Transverse colon (tissue), 3 donors: ENCODE measurements at regions not wholly inside any gene's neighbourhood (a gene's known extent, or its start where the extent isn't known, plus 50 kb on each side); places are given as distances from the start of the nearest gene placed in this dataset.

Source experiments
- POLR2A ChIP-seq: fragments of 450-650 bp; IDR thresholded peaks from one replicate; pipeline ENCODE4 v1.6.1; 2016; ENCODE audit warnings: antibody characterized with exemption, mild to moderate bottlenecking, moderate library complexity
- TF ChIP-seq, protein P1 (sequence below), 5 experiments: fragments of 200-600 bp in 3 of 5; fragments of 450-650 bp in 2 of 5; sonication (generic) in 3 of 5; IDR thresholded peaks; 1 replicate in 2 of 5; 2 replicates in 3 of 5; pipeline ENCODE4 v1.5.1; 2016 to 2017; ENCODE audit warnings: antibody characterized with exemption in 5 of 5, inconsistent platforms in 3 of 5, mild to moderate bottlenecking in 2 of 5, moderate library complexity in 1 of 5

DNA sequence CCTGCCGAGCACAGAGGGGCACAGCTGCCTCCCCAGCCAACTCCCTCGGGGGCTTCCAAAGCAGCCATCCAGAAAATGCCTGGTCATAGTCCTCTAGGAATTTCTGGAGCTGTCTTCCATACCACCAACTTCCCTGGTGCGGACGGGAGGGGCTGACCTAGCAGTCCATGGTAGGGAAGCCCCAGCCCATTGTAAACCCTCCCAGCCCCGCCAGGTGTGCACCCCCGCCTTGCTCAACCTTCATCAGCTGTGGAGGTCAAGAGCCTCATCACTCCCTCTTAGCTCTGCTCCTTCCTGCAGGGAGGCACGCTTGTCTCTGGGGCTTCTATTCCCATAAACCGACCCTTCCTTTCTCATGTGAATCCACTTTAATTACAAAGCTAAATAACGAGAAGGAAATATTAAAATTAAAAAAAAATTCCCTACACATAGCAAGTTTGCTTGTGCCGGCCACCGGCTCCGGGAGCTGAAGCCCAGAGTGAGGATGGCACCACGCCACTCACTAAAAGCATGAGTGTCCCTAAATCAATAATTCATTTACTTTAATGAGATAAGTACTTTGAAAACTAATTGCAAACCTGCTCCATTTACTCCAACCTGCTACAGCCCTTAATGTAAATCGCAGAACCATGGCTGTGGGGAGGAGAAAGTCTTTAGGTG is 181.4 kb downstream of the ENGASE start:
- TF ChIP-seq, protein P1, sequence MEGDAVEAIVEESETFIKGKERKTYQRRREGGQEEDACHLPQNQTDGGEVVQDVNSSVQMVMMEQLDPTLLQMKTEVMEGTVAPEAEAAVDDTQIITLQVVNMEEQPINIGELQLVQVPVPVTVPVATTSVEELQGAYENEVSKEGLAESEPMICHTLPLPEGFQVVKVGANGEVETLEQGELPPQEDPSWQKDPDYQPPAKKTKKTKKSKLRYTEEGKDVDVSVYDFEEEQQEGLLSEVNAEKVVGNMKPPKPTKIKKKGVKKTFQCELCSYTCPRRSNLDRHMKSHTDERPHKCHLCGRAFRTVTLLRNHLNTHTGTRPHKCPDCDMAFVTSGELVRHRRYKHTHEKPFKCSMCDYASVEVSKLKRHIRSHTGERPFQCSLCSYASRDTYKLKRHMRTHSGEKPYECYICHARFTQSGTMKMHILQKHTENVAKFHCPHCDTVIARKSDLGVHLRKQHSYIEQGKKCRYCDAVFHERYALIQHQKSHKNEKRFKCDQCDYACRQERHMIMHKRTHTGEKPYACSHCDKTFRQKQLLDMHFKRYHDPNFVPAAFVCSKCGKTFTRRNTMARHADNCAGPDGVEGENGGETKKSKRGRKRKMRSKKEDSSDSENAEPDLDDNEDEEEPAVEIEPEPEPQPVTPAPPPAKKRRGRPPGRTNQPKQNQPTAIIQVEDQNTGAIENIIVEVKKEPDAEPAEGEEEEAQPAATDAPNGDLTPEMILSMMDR (IDR thresholded peaks at IDR 0.05): no peak
- TF ChIP-seq POLR2A: no peak
